ENCODE measurements at regions not wholly inside any gene's neighbourhood (a gene's known extent, or its start where the extent isn't known, plus 50 kb on each side); places are given as distances from the start of the nearest gene placed in this dataset.

DNA sequence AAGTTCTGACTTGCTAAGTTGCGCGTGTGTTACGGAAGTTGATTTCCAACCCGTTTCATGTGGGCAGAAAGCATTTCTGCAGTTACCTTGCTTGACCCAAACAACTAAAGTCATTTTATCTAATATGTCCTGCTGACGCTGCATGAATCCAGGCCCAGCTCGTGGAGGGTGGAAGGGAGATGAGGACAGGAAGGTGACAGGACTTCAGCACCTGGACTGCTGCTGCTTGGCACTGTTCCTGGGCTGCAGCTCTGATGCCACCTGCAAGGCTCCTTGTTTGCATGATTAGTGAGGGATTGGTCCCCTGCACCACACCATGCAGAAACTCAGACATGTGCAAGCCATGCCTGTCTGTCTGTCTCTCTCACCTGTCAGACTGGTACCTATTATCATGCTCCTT, 198.4 kb downstream of the PRDM2 start:
- no peaks in the 10 kb centered on the region for H3K9me3 ChIP-seq (ENCODE audit: low read depth)
- no peak overlapping the region for H3K4me3 ChIP-seq
- DNase-seq (ENCODE audit: low spot score), result no peak
- H3K9me2 ChIP-seq (replicated peaks; ENCODE audit: insufficient read depth), result no peaks in the 10 kb centered on the region
- no peak overlapping the region for H2AFZ ChIP-seq
- no peak for TF ChIP-seq EZH2phosphoT487 (IDR thresholded peaks at IDR 0.05; ENCODE audit: low read depth, severe bottlenecking, unreplicated experiment)
- peaks cover 4% of the 10 kb centered on the region for H3K4me1 ChIP-seq (ENCODE audit: insufficient read depth)
- no peaks in the 10 kb centered on the region for H4K20me1 ChIP-seq (ENCODE audit: insufficient read depth, poor library complexity, severe bottlenecking)
- no peak overlapping the region for H3K27ac ChIP-seq
- H3K36me3 ChIP-seq (replicated peaks; ENCODE audit: insufficient read depth, low read depth), result no peaks in the 10 kb centered on the region
- no peak overlapping the region for H3K4me2 ChIP-seq
- peaks cover 20% of the 10 kb centered on the region for H3K27me3 ChIP-seq
- no peaks in the 10 kb centered on the region for H3K79me2 ChIP-seq
- WGBS (ENCODE audit: low lambda C conversion rate, missing lambda C conversion rate), result 84% methylated on average over 6 of the region's 6 CpGs

GRCh38 chr1:13899856-13900255, 199.9 kb downstream of the PRDM2 start:
- Histone ChIP-seq H3K79me2 (no peaks in the 10 kb centered on the region), H3K4me1 (ENCODE audit: insufficient read depth) (no peaks in the 10 kb centered on the region), H3K9me2 (replicated peaks; ENCODE audit: insufficient read depth) (no peaks in the 10 kb centered on the region), H2AFZ (no peak overlapping the region), H3K4me2 (no peak overlapping the region), H3K36me3 (replicated peaks; ENCODE audit: insufficient read depth, low read depth) (no peaks in the 10 kb centered on the region), H3K27me3 (peaks cover 7% of the 10 kb centered on the region), H3K4me3 (no peak overlapping the region), H3K9me3 (ENCODE audit: low read depth) (no peaks in the 10 kb centered on the region), H3K27ac (no peak overlapping the region), H4K20me1 (ENCODE audit: insufficient read depth, poor library complexity, severe bottlenecking) (no peaks in the 10 kb centered on the region)
- no peak for DNase-seq (ENCODE audit: low spot score)
- TF ChIP-seq EZH2phosphoT487 (IDR thresholded peaks at IDR 0.05; ENCODE audit: low read depth, severe bottlenecking, unreplicated experiment) (no peak), CTCF (IDR thresholded peaks at IDR 0.05; ENCODE audit: poor library complexity) (no peak), EZH2 (IDR thresholded peaks at IDR 0.05; ENCODE audit: borderline replicate concordance) (no peak)
- WGBS (ENCODE audit: low lambda C conversion rate, missing lambda C conversion rate), result 86% methylated on average over 7 of the region's 7 CpGs

GRCh38 chr1:13900583-13900982, 200.6 kb downstream of the PRDM2 start:
- Histone ChIP-seq H4K20me1 (ENCODE audit: insufficient read depth, poor library complexity, severe bottlenecking) (no peaks in the 10 kb centered on the region), H2AFZ (no peak overlapping the region), H3K36me3 (replicated peaks; ENCODE audit: insufficient read depth, low read depth) (no peaks in the 10 kb centered on the region), H3K27me3 (peaks cover 1% of the 10 kb centered on the region), H3K79me2 (no peaks in the 10 kb centered on the region), H3K4me2 (no peak overlapping the region), H3K27ac (no peak overlapping the region), H3K4me3 (no peak overlapping the region), H3K9me3 (ENCODE audit: low read depth) (no peaks in the 10 kb centered on the region), H3K4me1 (ENCODE audit: insufficient read depth) (no peaks in the 10 kb centered on the region), H3K9me2 (replicated peaks; ENCODE audit: insufficient read depth) (no peaks in the 10 kb centered on the region)
- no peak for TF ChIP-seq EZH2 (IDR thresholded peaks at IDR 0.05; ENCODE audit: borderline replicate concordance)
- no peak for TF ChIP-seq EZH2phosphoT487 (IDR thresholded peaks at IDR 0.05; ENCODE audit: low read depth, severe bottlenecking, unreplicated experiment)
- TF ChIP-seq CTCF (IDR thresholded peaks at IDR 0.05; ENCODE audit: poor library complexity), result no peak
- 80% methylated on average over 1 of the region's 1 CpG for WGBS (ENCODE audit: low lambda C conversion rate, missing lambda C conversion rate)
- DNase-seq (ENCODE audit: low spot score), result no peak

GRCh38 chr1:13901039-13901438, 201.1 kb downstream of the PRDM2 start:
- no peak for TF ChIP-seq EZH2 (IDR thresholded peaks at IDR 0.05; ENCODE audit: borderline replicate concordance)
- no peak for TF ChIP-seq CTCF (IDR thresholded peaks at IDR 0.05; ENCODE audit: poor library complexity)
- no peak for TF ChIP-seq EZH2phosphoT487 (IDR thresholded peaks at IDR 0.05; ENCODE audit: low read depth, severe bottlenecking, unreplicated experiment)
- H3K9me3 ChIP-seq (ENCODE audit: low read depth), result no peaks in the 10 kb centered on the region
- H3K79me2 ChIP-seq, result no peaks in the 10 kb centered on the region
- no peak overlapping the region for H2AFZ ChIP-seq
- H3K9me2 ChIP-seq (replicated peaks; ENCODE audit: insufficient read depth), result no peaks in the 10 kb centered on the region
- no peak overlapping the region for H3K4me2 ChIP-seq
- H3K4me1 ChIP-seq (ENCODE audit: insufficient read depth), result no peaks in the 10 kb centered on the region
- no peaks in the 10 kb centered on the region for H3K36me3 ChIP-seq (replicated peaks; ENCODE audit: insufficient read depth, low read depth)
- WGBS (ENCODE audit: low lambda C conversion rate, missing lambda C conversion rate), result 61% methylated on average over 10 of the region's 10 CpGs
- H3K27ac ChIP-seq, result no peak overlapping the region
- no peak for DNase-seq (ENCODE audit: low spot score)
- H4K20me1 ChIP-seq (ENCODE audit: insufficient read depth, poor library complexity, severe bottlenecking), result no peaks in the 10 kb centered on the region
- H3K27me3 ChIP-seq, result no peaks in the 10 kb centered on the region
- no peak overlapping the region for H3K4me3 ChIP-seq

All from hepatocyte (in vitro differentiated cells).